ENCODE measurements at regions not wholly inside any gene's neighbourhood (a gene's known extent, or its start where the extent isn't known, plus 50 kb on each side); places are given as distances from the start of the nearest gene placed in this dataset.

GRCh38 chr9:135032041-135032835, 55.2 kb upstream of the OLFM1 start:
- no peak for DNase-seq

GRCh38 chr9:135032868-135033460, 54.5 kb upstream of the OLFM1 start:
- DNase-seq, result no peak

GRCh38 chr9:135033487-135033886, 54.0 kb upstream of the OLFM1 start:
- DNase-seq, result no peak

GRCh38 chr9:135034106-135034505, 53.4 kb upstream of the OLFM1 start:
- no peak for DNase-seq

- no peak for DNase-seq
These were observed 51.4 kb upstream of the OLFM1 start for GRCh38 chr9:135035781-135036760.

- no peak for DNase-seq
These were observed 50.5 kb upstream of the OLFM1 start for GRCh38 chr9:135036861-135037465.

- no peak for DNase-seq
These were observed 49.8 kb upstream of the OLFM1 start for GRCh38 chr9:135037521-135038250.
